CD4-positive, alpha-beta T cell treated with Interleukin-2 at 100 ng/mL for 4 hours (primary cell): ENCODE measurements at regions not wholly inside any gene's neighbourhood (a gene's known extent, or its start where the extent isn't known, plus 50 kb on each side); places are given as distances from the start of the nearest gene placed in this dataset.
"Not testable (repeated sequence)": the region's sequence is repeated elsewhere in the genome, so short reads cannot be mapped to it uniquely, and the experiment has no call there.

ENCODE experiments used
- DNase-seq: peaks from one replicate; pipeline ENCODE4 v3.0.0-alpha.2; 2020; ENCODE audit warnings: low spot score

GRCh38 chr16:76801357-76801756 lies 389.6 kb upstream of the MON1B start:
- no peak for DNase-seq

GRCh38 chr16:76816475-76816874 lies 374.5 kb upstream of the MON1B start:
- no peak for DNase-seq

- DNase-seq = no peak
Observed at GRCh38 chr16:76818606-76819181, 372.3 kb upstream of the MON1B start.

DNA sequence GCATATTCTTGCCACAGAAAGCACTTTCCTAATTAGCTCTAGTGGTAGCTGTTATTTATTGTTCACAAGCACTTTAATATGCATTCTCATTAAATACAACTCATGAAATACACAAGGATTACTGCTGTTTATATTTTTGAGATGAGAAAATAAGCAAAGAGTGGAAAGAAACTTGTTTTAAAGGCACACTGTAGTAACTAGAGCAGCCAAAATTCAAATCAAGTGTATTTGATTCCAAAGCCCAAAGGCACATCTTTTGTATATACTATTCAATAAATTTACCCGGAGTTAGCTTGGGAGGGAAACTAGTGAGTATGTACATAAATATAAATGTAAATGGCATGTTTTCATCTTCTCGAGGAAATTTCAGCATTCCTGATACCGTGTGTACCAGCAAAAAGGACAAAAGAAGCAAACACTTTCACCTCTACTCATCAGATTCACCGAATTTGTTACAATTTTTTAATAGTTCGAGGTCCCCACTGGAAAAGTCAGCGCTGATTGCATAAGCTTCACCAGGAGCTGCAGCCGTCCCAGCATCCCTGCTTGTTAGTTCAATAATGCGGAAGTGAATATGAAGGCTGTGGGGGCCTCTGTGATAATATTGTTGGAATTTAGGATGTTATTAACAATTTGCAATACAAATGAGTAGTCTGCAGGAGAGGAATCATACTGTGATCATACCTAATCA lies 371.6 kb upstream of the MON1B start:
- no peak for DNase-seq

DNA sequence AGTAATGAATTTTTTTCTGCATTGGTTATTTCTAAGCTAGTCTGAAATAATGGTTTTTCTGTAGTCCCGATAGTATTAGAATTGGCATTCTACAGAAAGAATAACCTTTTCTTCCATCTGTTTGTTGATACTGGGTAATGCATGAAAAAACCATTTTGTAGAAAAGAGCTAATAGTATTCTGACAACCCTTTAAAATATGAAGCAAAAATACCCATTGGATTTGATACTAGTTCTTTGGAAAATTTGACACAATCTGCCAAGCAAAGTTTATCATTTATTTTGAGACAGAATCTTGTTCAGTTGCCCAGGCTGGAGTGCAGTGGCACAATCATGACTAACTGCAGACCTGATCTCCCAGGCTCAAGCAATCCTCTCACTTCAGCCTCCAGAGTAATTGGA lies 366.8 kb upstream of the MON1B start:
- DNase-seq = no peak

- DNase-seq = no peak
Observed at GRCh38 chr16:76824791-76825190, 366.2 kb upstream of the MON1B start.

DNA sequence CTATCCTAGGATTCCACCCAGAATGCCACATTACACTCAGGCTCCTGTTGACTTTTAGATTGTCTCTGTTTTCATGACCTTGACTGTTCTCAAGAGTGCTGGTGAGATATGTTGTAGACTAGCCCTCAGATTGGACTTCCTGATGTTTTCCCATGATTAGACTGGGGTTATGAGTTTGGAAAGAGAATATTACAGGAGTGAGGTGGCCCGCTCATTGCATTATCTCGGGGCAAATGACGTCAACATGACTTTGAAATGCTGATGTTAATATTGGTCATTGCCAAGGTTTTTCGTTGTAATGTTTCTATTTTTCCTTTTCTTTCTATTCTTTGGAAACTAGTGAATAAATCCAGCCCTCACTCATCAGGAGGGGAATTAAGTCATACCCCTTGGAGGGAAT lies 355.7 kb upstream of the MON1B start:
- no peak for DNase-seq

DNA sequence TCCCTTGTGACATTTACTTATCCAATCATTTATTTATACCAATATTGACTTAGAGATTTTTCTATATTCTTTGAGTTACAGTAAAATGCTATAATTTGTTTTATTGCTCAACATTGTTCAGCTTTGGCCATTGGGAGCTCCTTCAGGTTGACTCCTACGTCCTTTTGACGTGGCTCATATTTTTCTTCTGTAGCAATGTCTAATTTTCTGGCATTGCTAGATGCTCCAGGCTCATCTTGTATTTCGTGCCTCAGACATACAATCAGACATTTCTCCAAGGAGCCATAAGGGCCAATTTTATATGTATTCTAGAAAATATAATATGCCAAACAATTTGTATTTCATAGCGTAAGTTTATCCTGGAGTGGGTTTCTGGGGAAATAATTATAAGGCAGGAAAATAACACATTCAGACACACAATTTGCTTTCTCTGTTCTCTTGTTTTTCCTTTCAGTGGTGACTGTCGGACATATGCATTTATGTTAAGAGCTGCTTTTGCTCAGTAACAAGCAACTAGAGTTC lies 355.1 kb upstream of the MON1B start:
- DNase-seq = no peak

GRCh38 chr16:76837872-76838271 lies 353.1 kb upstream of the MON1B start:
- no peak for DNase-seq

DNA sequence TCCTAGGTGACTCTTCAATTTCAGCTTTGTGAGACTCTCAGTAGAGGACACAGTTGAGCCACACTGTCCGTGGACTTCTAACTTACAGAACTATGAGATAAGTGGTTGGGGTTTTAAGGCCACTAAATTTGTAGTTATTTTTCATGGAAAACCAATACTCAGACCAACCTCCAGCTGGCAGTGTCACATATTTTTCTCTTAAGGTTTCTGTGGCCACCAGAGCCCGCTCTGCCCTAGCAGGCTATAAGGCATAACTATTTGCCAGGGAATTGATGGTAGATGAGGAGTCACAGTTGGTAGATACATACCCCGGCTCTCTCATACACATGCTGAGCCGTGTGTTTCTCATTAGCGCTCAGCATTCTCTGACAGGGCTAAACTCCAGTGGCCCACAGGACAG lies 336.8 kb upstream of the MON1B start:
- DNase-seq = no peak

DNA sequence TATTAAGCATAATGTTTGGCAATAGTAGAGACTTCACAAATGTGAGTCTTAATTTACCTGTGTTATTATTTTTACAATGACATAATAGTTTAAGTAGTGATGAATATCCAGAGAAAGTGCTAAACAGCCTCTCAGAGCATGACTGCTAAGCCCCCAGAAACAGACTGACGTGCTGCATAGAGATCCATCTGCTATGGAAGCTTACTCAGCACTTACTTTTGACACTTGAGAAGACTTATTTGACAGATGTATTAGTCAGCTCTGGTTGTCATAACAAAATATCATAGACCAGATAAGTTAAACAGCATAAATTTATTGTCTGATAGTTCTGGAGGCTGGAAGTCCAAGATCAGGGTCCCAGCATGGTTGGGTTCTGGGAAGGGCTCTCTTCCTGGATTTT lies 334.9 kb upstream of the MON1B start:
- DNase-seq = no peak

DNA sequence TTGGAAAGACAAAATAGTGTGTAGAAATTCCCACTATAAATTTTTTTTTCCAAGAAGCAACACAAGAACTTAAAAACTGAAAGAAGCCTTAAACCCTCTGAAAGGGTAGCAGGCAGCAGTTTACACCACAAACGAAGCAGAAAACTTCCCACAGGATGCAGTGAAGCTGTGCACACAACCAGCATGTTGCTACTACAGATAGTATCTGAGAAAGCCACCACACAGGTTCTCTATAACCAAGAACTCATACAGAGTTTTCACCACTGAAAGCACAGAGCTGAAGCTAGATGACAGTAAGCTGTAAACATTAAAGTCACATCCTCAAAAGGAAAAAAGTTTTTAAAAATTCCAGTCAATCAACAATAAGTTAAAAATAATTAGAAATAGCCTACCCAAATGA lies 333.6 kb upstream of the MON1B start:
- DNase-seq = no peak

- no peak for DNase-seq
Observed at GRCh38 chr16:76862901-76863300, 328.1 kb upstream of the MON1B start.

- DNase-seq = no peak
Observed at GRCh38 chr16:76866994-76867393, 324.0 kb upstream of the MON1B start.

DNA sequence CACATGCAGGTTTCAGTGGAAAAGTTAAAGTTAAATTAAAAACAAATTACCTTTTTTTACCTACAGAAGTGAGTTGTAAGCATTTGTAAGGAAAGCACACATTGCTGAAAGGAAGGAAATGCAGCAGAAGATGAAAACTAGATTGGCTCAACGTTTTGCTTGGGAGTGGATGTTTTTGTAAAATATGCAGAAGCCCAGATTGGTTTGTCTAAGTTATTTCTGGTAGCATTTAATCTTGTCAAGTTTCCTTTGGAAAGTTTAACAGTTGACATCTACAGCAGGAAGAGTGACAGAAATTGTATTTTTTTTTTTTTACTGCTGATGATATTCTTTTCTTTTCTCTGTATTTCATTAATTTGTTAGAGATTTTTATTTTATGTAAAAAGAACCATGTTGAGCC lies 315.1 kb upstream of the MON1B start:
- no peak for DNase-seq

DNA sequence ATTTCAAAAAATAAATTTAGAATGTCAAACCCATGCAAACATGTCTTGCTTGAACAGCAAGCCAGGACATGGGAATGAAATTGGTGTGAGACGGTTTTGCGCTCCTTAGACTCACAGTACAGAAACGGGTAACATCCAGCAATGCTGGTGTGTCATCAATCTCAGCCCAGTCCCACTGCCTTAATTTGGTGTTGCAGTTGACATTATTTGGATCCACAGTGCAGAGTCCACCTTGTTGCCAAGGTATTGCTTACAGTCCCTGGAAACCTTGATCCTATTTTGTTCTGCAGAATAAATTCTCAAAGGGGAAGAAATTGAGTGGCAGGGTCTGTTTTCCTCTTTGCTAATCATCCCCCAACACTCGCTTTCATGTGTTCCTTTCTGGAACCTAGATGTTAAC lies 311.6 kb upstream of the MON1B start:
- no peak for DNase-seq

- not testable (repeated sequence) for DNase-seq
Observed at GRCh38 chr16:76880523-76880922, 310.5 kb upstream of the MON1B start.

DNA sequence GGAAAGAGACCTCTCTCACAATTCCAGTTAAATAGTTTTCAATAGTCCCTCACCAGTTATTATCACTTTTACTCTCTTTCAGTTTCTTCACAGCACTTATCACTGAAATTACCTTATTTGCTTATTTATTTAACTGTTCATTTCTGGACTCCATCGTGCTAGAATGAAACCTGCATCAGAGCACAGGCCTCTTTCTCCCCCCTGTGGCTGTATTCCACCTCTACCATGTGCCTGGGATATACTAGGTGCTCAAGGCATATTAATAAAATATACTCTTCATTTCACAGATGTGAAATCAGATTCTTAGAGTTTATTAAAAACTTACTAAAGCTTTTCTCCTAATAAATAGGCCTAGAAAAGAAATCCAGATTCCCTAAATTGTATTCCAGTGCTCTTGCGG lies 308.9 kb upstream of the MON1B start:
- no peak for DNase-seq

- no peak for DNase-seq
Observed at GRCh38 chr16:76883076-76883475, 307.9 kb upstream of the MON1B start.

DNA sequence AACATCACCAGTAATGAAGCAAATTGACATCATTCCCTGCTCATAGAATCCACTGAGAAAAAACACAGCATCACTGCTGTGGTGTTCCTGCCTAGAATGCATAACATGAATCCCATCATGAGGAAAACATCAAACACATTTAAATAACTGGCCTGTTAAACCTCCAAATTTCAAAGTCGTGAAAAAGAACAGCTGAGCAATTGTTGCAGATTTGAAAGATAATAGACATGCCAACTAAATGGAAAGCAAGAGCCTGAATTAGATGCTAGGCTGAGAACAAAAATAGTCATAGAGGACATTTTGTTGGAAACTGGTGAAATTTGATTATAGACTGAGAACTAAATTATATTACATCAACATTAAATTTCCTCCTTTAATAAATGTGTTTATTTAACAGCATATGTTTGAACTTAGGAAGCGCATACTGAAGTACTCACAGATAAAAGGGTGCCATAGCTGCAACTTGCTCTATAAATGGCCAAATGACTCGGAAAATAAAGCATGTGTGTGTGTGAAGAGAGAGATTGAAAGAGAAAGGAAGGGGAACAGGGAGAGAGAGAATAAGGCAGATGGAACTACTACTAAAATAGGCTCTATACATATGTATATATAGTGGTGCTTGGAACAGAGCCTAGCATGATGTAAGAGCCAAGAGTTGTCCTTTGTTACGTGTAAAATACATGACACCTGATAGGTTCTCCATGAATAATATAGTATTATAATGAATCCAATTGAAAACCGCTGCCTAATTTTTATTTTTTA lies 305.0 kb upstream of the MON1B start:
- no peak for DNase-seq

- DNase-seq = no peak
Observed at GRCh38 chr16:76897816-76898215, 293.2 kb upstream of the MON1B start.

- no peak for DNase-seq
Observed at GRCh38 chr16:76899767-76900166, 291.2 kb upstream of the MON1B start.
